ENCODE measurements at regions not wholly inside any gene's neighbourhood (a gene's known extent, or its start where the extent isn't known, plus 50 kb on each side); places are given as distances from the start of the nearest gene placed in this dataset.

- no peak for TF ChIP-seq CTCF (IDR thresholded peaks at IDR 0.05)
- no peak for TF ChIP-seq POLR2A (IDR thresholded peaks at IDR 0.05)
Observed at GRCh38 chr16:86905302-86905701, 327.0 kb downstream of the FOXL1 start.
